Activated naive CD4-positive, alpha-beta T cell treated with anti-CD3 and anti-CD28 coated beads for 36 hours (primary cell): ENCODE measurements at regions not wholly inside any gene's neighbourhood (a gene's known extent, or its start where the extent isn't known, plus 50 kb on each side); places are given as distances from the start of the nearest gene placed in this dataset.
"Not testable (repeated sequence)": the region's sequence is repeated elsewhere in the genome, so short reads cannot be mapped to it uniquely, and the experiment has no call there.

Experiments
- CTCF ChIA-PET: fragments of 350-600 bp; sonication (Branson Sonifier 250); formaldehyde crosslinking; loops from one replicate; lab custom pipeline; 2021; ENCODE audit warnings: antibody characterized with exemption; lab: Charles Lee
- DNase-seq: peaks from one replicate; pipeline ENCODE4 v3.0.0-alpha.2; 2020
- H3K27ac Mint-ChIP-seq: one replicate; pipeline ENCODE4 v1.8.0; 2021; ENCODE audit warnings: mild to moderate bottlenecking, mixed read lengths
- H3K27me3 Mint-ChIP-seq: one replicate; pipeline ENCODE4 v1.8.0; 2021; ENCODE audit warnings: low read depth, mixed read lengths
- H3K36me3 Mint-ChIP-seq: one replicate; pipeline ENCODE4 v1.8.0; 2021; ENCODE audit warnings: low read depth, mixed read lengths
- H3K4me1 Mint-ChIP-seq: one replicate; pipeline ENCODE4 v1.8.0; 2021; ENCODE audit warnings: low read depth, mixed read lengths
- H3K4me3 Mint-ChIP-seq: one replicate; pipeline ENCODE4 v1.8.0; 2021; ENCODE audit warnings: mild to moderate bottlenecking, moderate library complexity, mixed read lengths
- H3K9me3 Mint-ChIP-seq: one replicate; pipeline ENCODE4 v1.8.0; 2021; ENCODE audit warnings: mixed read lengths
- intact Hi-C: fragments of 100-400 bp; cut with micrococcal nuclease; formaldehyde crosslinking; loops from one replicate; pipeline ENCODE4 v1.15.1; 2023

DNA sequence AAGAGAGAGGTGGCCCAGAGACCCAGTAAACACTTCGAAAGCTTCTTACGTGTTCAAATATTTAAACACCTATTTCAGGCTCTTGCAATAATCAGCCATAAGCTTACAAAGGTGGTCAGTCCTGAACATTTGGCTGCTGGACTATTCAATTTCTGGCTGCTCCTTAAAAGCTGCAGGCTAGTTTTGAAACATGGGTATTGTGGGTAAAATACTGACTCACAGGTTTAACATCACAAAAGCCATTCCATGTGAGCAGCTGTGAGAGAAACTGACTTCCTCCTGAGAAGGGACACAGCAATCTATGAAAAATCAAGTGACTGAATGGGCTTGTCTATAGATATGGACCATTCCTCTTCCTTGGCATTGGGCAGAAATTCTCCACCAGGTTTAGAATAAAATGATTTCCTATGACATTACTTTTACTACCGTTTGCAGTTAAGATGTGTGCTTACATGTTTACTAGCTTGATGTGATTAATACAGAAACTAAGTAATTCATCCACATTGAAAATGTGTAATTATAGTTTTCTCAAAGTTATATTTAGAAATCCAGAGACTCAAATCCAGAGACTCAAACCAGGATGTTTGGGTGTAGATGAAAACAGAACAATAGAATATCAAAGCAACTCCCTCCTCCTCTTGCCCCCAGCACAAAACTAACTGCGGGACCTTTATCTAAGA, 252.3 kb downstream of the GATA3 start:
- no peaks in the 10 kb centered on the region for H3K36me3 Mint-ChIP-seq
- H3K4me3 Mint-ChIP-seq, result no peak overlapping the region
- CTCF ChIA-PET, result no interaction called here
- H3K27ac Mint-ChIP-seq, result no peak overlapping the region
- no peak for DNase-seq
- H3K4me1 Mint-ChIP-seq, result peaks cover 11% of the 10 kb centered on the region
- peaks cover 6% of the 10 kb centered on the region for H3K27me3 Mint-ChIP-seq
- intact Hi-C loops, result no loop called here
- H3K9me3 Mint-ChIP-seq, result no peaks in the 10 kb centered on the region

DNA sequence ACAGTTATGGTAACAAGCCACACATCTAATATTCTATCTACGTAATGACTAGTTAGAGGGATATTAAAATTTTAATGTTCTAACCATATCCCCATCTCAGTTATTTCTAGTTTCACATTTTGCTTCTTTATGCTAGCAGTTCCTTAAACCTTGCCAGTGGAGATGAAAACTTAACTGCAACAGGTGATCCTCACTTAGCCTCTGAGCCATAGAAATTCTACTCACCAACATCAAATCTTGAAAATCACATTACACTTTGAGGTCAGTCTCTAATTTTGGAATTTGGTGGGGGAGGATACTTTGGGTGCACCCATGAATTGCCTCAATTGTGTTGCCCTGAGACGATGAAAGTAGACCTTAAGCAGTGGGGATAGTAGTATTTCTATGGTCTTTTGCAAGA, 256.4 kb downstream of the GATA3 start:
- DNase-seq, result no peak
- H3K4me1 Mint-ChIP-seq, result peaks cover 34% of the 10 kb centered on the region
- H3K27me3 Mint-ChIP-seq, result peaks cover 2% of the 10 kb centered on the region
- CTCF ChIA-PET, result no interaction called here
- intact Hi-C loops, result loop anchor here (10.0 kb wide), 2 partner anchors 436 to 784 kb away; no protein-coding TSS in a partner anchor
- H3K27ac Mint-ChIP-seq, result no peak overlapping the region
- no peak overlapping the region for H3K4me3 Mint-ChIP-seq
- no peaks in the 10 kb centered on the region for H3K36me3 Mint-ChIP-seq
- no peaks in the 10 kb centered on the region for H3K9me3 Mint-ChIP-seq

DNA sequence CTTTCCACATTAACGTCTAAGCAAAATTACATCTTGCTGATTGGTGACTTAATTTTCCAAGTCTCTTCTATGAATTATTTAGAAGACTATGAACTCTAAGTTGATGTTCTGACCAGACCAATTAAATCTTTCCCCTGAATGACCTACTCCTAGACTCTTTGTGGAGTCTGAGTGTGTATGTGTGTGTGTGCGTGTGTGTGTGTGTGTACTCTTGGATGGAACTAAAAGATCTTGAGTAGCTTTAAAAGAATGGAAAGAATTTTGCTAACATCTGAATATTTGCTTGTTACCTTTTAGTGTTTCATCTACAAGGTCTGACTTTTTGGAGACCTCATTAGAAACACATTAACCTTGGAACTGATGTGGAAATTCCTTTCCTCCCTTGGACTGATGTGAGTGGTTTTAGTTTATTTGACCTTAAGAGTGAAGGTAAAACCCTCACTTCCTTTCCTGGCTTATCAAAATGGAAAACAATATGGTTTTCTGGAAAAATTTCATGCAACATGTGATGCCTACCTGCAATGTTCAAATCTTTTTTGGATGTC, 257.1 kb downstream of the GATA3 start:
- H3K9me3 Mint-ChIP-seq, result peaks cover 3% of the 10 kb centered on the region
- CTCF ChIA-PET, result no interaction called here
- no peaks in the 10 kb centered on the region for H3K27me3 Mint-ChIP-seq
- H3K27ac Mint-ChIP-seq, result no peak overlapping the region
- intact Hi-C loops, result loop anchor here (10.0 kb wide), 2 partner anchors 437 to 783 kb away; no protein-coding TSS in a partner anchor
- peaks cover 39% of the 10 kb centered on the region for H3K4me1 Mint-ChIP-seq
- no peak overlapping the region for H3K4me3 Mint-ChIP-seq
- no peaks in the 10 kb centered on the region for H3K36me3 Mint-ChIP-seq
- no peak for DNase-seq

- no peak overlapping the region for H3K27ac Mint-ChIP-seq
- H3K36me3 Mint-ChIP-seq, result no peaks in the 10 kb centered on the region
- no peak for DNase-seq
- peaks cover 35% of the 10 kb centered on the region for H3K4me1 Mint-ChIP-seq
- intact Hi-C loops, result loop anchor here (10.0 kb wide), 2 partner anchors 437 to 783 kb away; no protein-coding TSS in a partner anchor
- no peak overlapping the region for H3K4me3 Mint-ChIP-seq
- CTCF ChIA-PET, result interaction anchor here (0.9 kb wide), 1 partner anchor 19 kb away, joined by 3 read pairs; no protein-coding TSS in a partner anchor
- H3K9me3 Mint-ChIP-seq, result peaks cover 3% of the 10 kb centered on the region
- H3K27me3 Mint-ChIP-seq, result no peaks in the 10 kb centered on the region
These were observed 257.6 kb downstream of the GATA3 start for GRCh38 chr10:8312079-8312478.

DNA sequence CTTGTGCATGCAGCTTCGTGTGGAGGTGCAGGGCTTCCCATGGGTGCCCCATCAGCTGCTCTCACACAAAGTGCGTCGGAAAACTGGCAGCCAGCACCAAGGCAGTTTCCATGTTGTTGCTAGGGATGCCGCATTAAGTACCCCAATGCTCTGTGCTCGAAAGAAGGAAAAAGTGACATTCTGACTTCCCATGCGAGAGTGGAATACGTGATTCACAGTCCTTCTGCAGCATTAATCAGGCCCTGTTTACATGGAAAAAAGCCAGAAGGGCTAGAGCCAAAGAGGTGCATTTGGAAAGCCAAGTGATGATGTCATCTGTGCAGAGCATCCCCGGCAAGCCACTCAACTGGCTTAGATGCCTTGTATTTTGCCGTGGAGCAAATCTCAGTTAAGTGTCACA, 258.3 kb downstream of the GATA3 start:
- H3K27ac Mint-ChIP-seq, result no peak overlapping the region

GRCh38 chr10:8314486-8314885, 260.0 kb downstream of the GATA3 start:
- intact Hi-C loops, result loop anchor here (2.0 to 10.0 kb wide), 5 partner anchors 18 to 780 kb away; no protein-coding TSS in a partner anchor
- CTCF ChIA-PET, result no interaction called here
- no peak overlapping the region for H3K4me3 Mint-ChIP-seq

More for the DNA sequence above, 258.3 kb downstream of the GATA3 start:
- CTCF ChIA-PET, result interaction anchor here (0.9 kb wide), 2 partner anchors 19 to 73 kb away, joined by 3 read pairs; no protein-coding TSS in a partner anchor
- Mint-ChIP-seq H3K27me3 (no peaks in the 10 kb centered on the region), H3K36me3 (no peaks in the 10 kb centered on the region), H3K4me3 (no peak overlapping the region), H3K4me1 (peaks cover 32% of the 10 kb centered on the region), H3K9me3 (peaks cover 3% of the 10 kb centered on the region)
- DNase-seq, result no peak
- intact Hi-C loops, result loop anchor here (10.0 kb wide), 2 partner anchors 438 to 782 kb away; no protein-coding TSS in a partner anchor

DNA sequence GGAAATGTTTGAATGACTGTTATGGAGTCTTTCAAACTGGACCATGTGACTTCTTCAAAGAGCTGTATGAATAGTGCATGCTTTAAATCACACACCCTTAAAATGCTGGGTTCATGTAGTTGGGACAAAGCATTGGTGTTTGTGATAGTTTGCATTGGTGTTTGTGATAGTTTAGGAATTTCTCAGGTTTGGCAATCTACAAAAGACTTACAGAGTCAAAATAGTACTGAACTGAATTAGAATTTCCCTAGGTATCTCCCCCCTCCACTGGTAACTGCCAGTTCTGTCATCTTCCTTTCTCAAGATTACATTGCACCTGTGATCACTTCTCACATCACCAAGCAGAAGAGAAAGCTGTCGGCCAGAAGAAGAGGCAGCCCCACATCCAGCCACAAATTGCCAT, 261.1 kb downstream of the GATA3 start:
- no peak overlapping the region for H3K4me3 Mint-ChIP-seq
- peak; percentile 45 for DNase-seq

More at GRCh38 chr10:8314486-8314885, 260.0 kb downstream of the GATA3 start:
- Mint-ChIP-seq H3K9me3 (peaks cover 3% of the 10 kb centered on the region), H3K27ac (no peak overlapping the region), H3K4me1 (peaks cover 32% of the 10 kb centered on the region), H3K36me3 (no peaks in the 10 kb centered on the region), H3K27me3 (no peaks in the 10 kb centered on the region)
- DNase-seq, result no peak

DNA sequence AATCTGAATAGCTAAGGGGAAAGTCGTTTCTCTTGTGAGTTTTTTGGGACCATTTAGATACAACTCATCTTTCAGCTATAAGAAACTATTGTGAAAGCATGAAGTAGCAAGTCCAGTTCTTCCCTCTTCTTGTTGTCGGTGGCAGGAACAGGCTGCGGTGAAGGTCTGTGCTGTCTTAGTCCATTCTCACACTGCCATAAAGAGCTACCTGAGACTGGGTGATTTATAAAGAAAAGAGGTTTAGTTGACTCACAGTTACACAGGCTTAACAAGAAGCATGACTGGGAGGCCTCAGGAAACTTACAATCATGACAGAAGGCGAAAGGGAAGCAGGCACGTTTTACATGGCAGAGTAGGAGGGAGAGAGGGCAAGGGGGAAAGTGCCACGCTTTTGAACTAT, 261.8 kb downstream of the GATA3 start:
- intact Hi-C loops, result loop anchor here (5.0 to 10.0 kb wide), 4 partner anchors 261 to 861 kb away; no protein-coding TSS in a partner anchor
- H3K36me3 Mint-ChIP-seq, result no peaks in the 10 kb centered on the region
- peaks cover 3% of the 10 kb centered on the region for H3K9me3 Mint-ChIP-seq
- H3K4me3 Mint-ChIP-seq, result no peak overlapping the region
- H3K4me1 Mint-ChIP-seq, result peaks cover 32% of the 10 kb centered on the region
- peak; percentile 18 for DNase-seq
- no peaks in the 10 kb centered on the region for H3K27me3 Mint-ChIP-seq
- CTCF ChIA-PET, result no interaction called here
- peak overlapping the region; percentile 68 for H3K27ac Mint-ChIP-seq

More for the DNA sequence above, 261.1 kb downstream of the GATA3 start:
- Mint-ChIP-seq H3K36me3 (no peaks in the 10 kb centered on the region), H3K27ac (peak overlapping the region; percentile 68), H3K4me1 (peaks cover 32% of the 10 kb centered on the region), H3K9me3 (peaks cover 3% of the 10 kb centered on the region), H3K27me3 (no peaks in the 10 kb centered on the region)
- intact Hi-C loops, result loop anchor here (1.0 to 10.0 kb wide), 9 partner anchors 10 to 862 kb away; no protein-coding TSS in a partner anchor
- CTCF ChIA-PET, result interaction anchor here (0.5 kb wide), 1 partner anchor 1790 kb away, joined by 3 read pairs; no protein-coding TSS in a partner anchor

DNA sequence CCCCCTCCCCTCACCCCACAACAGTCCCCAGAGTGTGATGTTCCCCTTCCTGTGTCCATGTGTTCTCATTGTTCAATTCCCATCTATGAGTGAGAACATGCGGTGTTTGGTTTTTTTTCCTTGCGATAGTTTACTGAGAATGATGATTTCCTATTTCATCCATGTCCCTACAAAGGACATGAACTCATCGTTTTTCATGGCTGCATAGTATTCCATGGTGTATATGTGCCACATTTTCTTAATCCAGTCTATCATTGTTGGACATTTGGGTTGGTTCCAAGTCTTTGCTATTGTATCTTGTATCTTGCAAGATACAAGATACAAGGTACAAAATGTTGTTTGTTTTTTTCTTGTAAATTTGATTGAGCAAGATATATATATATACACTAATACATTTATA, 263.9 kb downstream of the GATA3 start:
- not testable (repeated sequence) for H3K27me3 Mint-ChIP-seq, DNase-seq, H3K4me3 Mint-ChIP-seq, H3K9me3 Mint-ChIP-seq, H3K36me3 Mint-ChIP-seq, H3K27ac Mint-ChIP-seq
- CTCF ChIA-PET, result interaction anchor here (1.3 kb wide), 1 partner anchor 85 kb away, joined by 4 read pairs; no protein-coding TSS in a partner anchor
- peaks cover 17% of the 10 kb centered on the region for H3K4me1 Mint-ChIP-seq
- intact Hi-C loops, result loop anchor here (5.0 to 10.0 kb wide), 4 partner anchors 259 to 859 kb away; no protein-coding TSS in a partner anchor

- no peak overlapping the region for H3K27ac Mint-ChIP-seq
- H3K4me3 Mint-ChIP-seq, result no peak overlapping the region
- H3K27me3 Mint-ChIP-seq, result peaks cover 5% of the 10 kb centered on the region
- CTCF ChIA-PET, result interaction anchor here (0.6 to 1.3 kb wide), 3 partner anchors 13 to 272 kb away, joined by 3 to 4 read pairs (median 3); no protein-coding TSS in a partner anchor
- no peaks in the 10 kb centered on the region for H3K36me3 Mint-ChIP-seq
- DNase-seq, result no peak
- intact Hi-C loops, result loop anchor here (5.0 to 10.0 kb wide), 4 partner anchors 258 to 858 kb away; no protein-coding TSS in a partner anchor
- peaks cover 3% of the 10 kb centered on the region for H3K9me3 Mint-ChIP-seq
- H3K4me1 Mint-ChIP-seq, result peaks cover 14% of the 10 kb centered on the region
These were observed 264.5 kb downstream of the GATA3 start for GRCh38 chr10:8318956-8319355.

DNA sequence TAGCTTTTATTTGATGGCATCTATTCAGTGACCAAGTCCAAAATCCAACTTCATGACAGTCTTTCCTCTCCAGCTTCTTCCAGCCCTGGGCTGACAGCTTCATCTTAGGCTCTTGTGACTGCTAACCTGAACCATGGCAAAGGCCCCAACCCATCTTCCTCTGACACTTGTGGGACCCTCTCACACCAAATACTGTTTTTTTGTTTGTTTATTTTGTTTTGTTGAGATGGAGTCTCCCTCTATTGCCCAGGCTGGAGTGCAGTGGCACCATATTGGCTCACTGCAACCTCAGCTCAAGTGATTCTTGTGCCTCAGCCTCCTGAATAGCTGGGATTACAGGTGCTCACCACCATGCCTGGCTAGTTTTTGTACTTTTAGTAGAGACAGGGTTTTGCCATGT, 265.2 kb downstream of the GATA3 start:
- Mint-ChIP-seq H3K27me3 (peaks cover 5% of the 10 kb centered on the region), H3K27ac (no peak overlapping the region), H3K9me3 (peaks cover 3% of the 10 kb centered on the region), H3K36me3 (no peaks in the 10 kb centered on the region), H3K4me1 (peaks cover 14% of the 10 kb centered on the region), H3K4me3 (no peak overlapping the region)
- no peak for DNase-seq
- intact Hi-C loops, result loop anchor here (5.0 to 10.0 kb wide), 4 partner anchors 258 to 858 kb away; no protein-coding TSS in a partner anchor
- CTCF ChIA-PET, result interaction anchor here (0.6 to 1.3 kb wide), 3 partner anchors 12 to 273 kb away, joined by 3 to 4 read pairs (median 3); no protein-coding TSS in a partner anchor

DNA sequence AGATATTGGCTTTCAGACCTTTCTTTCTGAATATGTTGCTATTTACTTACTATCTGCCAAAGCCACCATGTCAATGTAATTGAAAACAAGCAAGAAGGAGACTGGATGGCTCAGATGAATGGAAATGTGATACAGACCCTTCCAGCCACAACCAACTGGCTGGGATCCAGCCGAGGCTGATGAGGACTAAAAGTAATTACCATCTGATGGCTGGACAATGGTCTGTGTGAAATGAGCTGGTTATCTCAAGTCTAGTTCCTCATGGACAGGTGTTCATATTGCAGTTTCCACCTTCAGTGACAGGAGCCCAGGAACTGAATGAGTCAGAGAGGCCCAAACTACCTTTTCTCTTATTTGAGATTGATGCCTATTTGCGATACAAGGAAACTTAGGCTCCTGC, 267.5 kb downstream of the GATA3 start:
- no peaks in the 10 kb centered on the region for H3K36me3 Mint-ChIP-seq
- H3K4me1 Mint-ChIP-seq, result peaks cover 20% of the 10 kb centered on the region
- intact Hi-C loops, result no loop called here
- no peak overlapping the region for H3K4me3 Mint-ChIP-seq
- DNase-seq, result no peak
- no peak overlapping the region for H3K27ac Mint-ChIP-seq
- H3K27me3 Mint-ChIP-seq, result peaks cover 12% of the 10 kb centered on the region
- no peaks in the 10 kb centered on the region for H3K9me3 Mint-ChIP-seq
- CTCF ChIA-PET, result no interaction called here
